Upper lobe of left lung (tissue), 6 donors: ENCODE measurements at regions not wholly inside any gene's neighbourhood (a gene's known extent, or its start where the extent isn't known, plus 50 kb on each side); places are given as distances from the start of the nearest gene placed in this dataset.
"Not testable (repeated sequence)": the region's sequence is repeated elsewhere in the genome, so short reads cannot be mapped to it uniquely, and the experiment has no call there.

Experiments
- ATAC-seq, 2 donors: fragments of 200-7000 bp; cut with Tn5 transposase; one replicate each; pipeline ENCODE4 v1.9.1; 2022; ENCODE audit warnings: mild to moderate bottlenecking in 2 of 2, moderate library complexity in 2 of 2; ENCODE audit not compliant: low FRiP score in 2 of 2
- DNase-seq, 2 donors: peaks; one replicate each; pipeline ENCODE4 v3.0.0-alpha.2; 2019 to 2020
- H3K27ac ChIP-seq, 4 donors: fragments of 200-600 bp; sonication (generic); one replicate each; pipeline ENCODE4 v1.5.1; 2016 to 2019
- H3K27me3 ChIP-seq, 4 donors: fragments of 200-600 bp; sonication (generic); one replicate each; pipeline ENCODE4 v1.5.1; 2017 to 2019
- H3K36me3 ChIP-seq, 4 donors: fragments of 200-600 bp; sonication (generic); one replicate each; pipeline ENCODE4 v1.5.1; 2016 to 2019
- H3K4me1 ChIP-seq, 4 donors: fragments of 200-600 bp; sonication (generic); one replicate each; pipeline ENCODE4 v1.5.1; 2018 to 2019
- H3K4me3 ChIP-seq, 4 donors: fragments of 200-600 bp; sonication (generic); one replicate each; pipeline ENCODE4 v1.5.1; 2017 to 2019; ENCODE audit warnings: mild to moderate bottlenecking in 2 of 4, moderate library complexity in 1 of 4
- H3K9me3 ChIP-seq, 4 donors: fragments of 200-600 bp; sonication (generic); one replicate each; pipeline ENCODE4 v1.5.1; 2018 to 2019
- WGBS, 2 donors: methylation state at CpG; one replicate each; pipeline ENCODE4 v1.1.5; 2017 to 2018; 5-methylcytosine and 5-hydroxymethylcytosine counted together
- donor health status: DM: no; HTN: no; CAD: no; lungs with moderate emphysema.
- donor health status: DM: no; HTN: yes; CAD: no; lungs with severe emphysema.

GRCh38 chr6:58003417-58004167, 686.2 kb downstream of the PRIM2 start:
- H3K9me3 ChIP-seq, H3K27me3 ChIP-seq, ATAC-seq, H3K27ac ChIP-seq, DNase-seq, H3K36me3 ChIP-seq, H3K4me3 ChIP-seq, H3K4me1 ChIP-seq: not testable (repeated sequence)

DNA sequence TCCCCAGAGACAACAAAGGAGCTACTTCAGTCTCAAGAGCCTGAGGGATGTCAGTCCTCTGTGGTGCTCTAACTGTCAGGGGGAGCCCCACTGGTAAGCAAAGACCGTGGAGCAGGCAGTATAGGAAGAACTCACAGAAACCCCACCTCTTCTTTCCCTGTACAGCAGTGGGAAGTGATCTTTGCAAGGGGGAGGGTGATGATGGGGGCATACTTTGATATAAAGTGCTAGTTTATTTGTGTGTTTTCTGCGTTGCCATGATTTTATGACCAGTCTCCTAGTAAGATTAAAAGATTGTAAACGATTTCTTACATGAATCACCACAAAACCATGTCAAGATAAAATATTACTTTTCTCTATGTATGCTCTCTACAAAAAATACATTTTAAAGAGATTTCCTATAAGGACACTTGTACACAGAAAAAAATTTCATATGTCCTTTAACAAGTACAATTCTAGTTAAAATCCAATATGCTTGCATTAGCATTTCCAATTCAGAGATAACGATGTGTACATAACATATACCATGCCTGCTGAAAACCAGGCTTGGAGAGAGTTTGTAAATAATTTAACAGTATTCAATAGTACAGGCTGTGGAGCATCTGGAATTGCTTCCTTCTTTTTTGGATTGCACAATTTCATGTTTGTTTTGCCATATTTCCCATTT, 690.0 kb downstream of the PRIM2 start:
- H3K4me3 ChIP-seq, DNase-seq, H3K4me1 ChIP-seq, H3K27me3 ChIP-seq, H3K36me3 ChIP-seq, H3K9me3 ChIP-seq, H3K27ac ChIP-seq: not testable (repeated sequence)
- peak in 1 of 2 donors; percentile 28 for ATAC-seq
- WGBS, 2 donors: 62 to 65% methylated on average over 4 of the region's 4 CpGs

- not testable (repeated sequence) for H3K4me3 ChIP-seq, H3K27ac ChIP-seq, H3K36me3 ChIP-seq, H3K4me1 ChIP-seq, H3K27me3 ChIP-seq, H3K9me3 ChIP-seq, DNase-seq
- peak in 1 of 2 donors; percentile 17 for ATAC-seq
Measured at GRCh38 chr6:58008001-58008335, 690.5 kb downstream of the PRIM2 start.

DNA sequence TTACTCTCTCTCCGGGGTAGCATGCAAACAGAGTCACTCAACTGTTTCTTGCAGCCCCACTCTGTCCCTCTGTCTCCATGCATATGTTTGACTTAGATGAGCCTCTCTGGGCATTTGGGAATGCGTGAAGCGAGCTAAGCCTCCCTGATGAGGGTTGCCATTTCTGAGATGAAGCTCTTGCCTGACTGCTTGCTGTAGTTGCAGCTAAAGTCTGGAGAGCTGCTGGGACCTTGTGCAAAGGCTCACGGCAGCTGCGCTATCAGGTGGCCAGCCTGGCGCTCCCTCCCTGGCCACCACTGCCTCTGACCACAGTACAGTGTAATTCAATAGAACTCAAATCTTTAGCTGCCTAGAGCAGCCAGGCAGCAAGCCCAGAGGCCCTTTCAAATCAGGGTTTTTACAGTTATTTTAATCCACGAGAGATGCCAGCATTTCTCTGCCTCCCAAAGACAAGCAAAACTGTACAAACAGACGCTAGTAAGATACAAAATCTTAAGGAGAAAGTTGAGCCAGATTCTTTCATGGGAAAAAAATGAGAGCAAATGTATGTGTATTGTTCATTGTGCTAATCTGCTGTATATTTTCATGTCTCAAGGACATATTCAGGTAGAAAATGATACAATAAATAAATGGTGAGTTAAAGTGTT, 694.6 kb downstream of the PRIM2 start:
- DNase-seq (peak in 1 of 2 donors; percentile 3), ATAC-seq (peak in 1 of 2 donors; percentile 55)
- H3K36me3 ChIP-seq, H3K4me1 ChIP-seq, H3K4me3 ChIP-seq, H3K27me3 ChIP-seq, H3K9me3 ChIP-seq, H3K27ac ChIP-seq: not testable (repeated sequence)
- whole genome bisulfite sequencing, 2 donors: 54 to 79% methylated on average over 2 to 5 of the region's 8 CpGs

- not testable (repeated sequence) for H3K27me3 ChIP-seq, H3K36me3 ChIP-seq, DNase-seq, H3K9me3 ChIP-seq, H3K4me3 ChIP-seq, H3K4me1 ChIP-seq, H3K27ac ChIP-seq, ATAC-seq
- 60 to 71% methylated on average over 4 of the region's 4 CpGs for WGBS, 2 donors
Measured at GRCh38 chr6:58016614-58017013, 699.2 kb downstream of the PRIM2 start.

DNA sequence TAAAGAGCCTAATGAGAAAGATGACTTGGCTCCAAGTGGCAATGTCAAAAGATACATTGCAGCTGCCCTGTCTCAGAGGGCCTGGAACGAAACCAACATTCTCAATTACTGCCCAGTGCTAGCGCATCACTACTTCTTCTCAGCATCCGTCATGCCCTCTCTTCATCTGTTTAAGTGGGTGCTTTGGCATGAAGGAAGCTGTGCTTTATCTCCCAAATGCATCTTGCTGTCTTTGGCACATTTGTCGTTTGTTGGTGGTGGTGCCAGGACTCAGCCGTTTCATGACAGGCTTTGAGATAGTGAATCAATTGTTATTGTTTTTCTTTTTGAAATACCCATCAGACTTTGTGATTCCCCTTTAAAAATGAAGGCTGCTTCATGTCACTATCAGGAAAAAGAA, 710.8 kb downstream of the PRIM2 start:
- H3K4me3 ChIP-seq, DNase-seq, ATAC-seq, H3K27ac ChIP-seq, H3K4me1 ChIP-seq, H3K27me3 ChIP-seq, H3K9me3 ChIP-seq, H3K36me3 ChIP-seq: not testable (repeated sequence)
- WGBS, 2 donors: 70% methylated on average over 5 of the region's 5 CpGs

- WGBS, 2 donors: 90% methylated on average over 11 of the region's 11 CpGs
Measured at GRCh38 chr6:58038213-58038612, 720.8 kb downstream of the PRIM2 start.

DNA sequence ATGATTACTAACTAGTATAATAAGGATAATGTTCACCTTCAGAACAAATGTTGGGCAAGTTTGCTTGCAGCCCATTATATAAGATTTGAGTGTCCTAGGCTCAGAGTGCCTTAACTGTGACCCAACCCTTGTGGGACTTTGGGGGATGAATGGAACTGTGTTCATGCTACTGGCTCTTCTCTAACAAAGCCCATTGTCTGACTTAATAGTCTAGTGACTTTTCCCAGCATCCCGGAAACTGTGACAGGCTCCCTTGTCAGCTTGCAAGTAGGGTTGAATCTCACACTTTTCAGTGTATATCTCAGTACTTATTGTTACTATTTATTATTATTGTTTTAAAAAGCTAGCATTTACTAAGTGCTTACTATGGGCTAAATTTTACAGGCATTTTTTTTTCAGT, 729.2 kb downstream of the PRIM2 start:
- not testable (repeated sequence) for H3K36me3 ChIP-seq, H3K4me3 ChIP-seq, ATAC-seq, H3K27me3 ChIP-seq, H3K9me3 ChIP-seq, H3K4me1 ChIP-seq, H3K27ac ChIP-seq, DNase-seq
- WGBS, 2 donors: no CpG with 5 or more reads among the region's 1 CpG

More at GRCh38 chr6:58038213-58038612, 720.8 kb downstream of the PRIM2 start:
- not testable (repeated sequence) for H3K27me3 ChIP-seq, H3K9me3 ChIP-seq, H3K4me1 ChIP-seq, DNase-seq, H3K36me3 ChIP-seq, ATAC-seq, H3K27ac ChIP-seq, H3K4me3 ChIP-seq

DNA sequence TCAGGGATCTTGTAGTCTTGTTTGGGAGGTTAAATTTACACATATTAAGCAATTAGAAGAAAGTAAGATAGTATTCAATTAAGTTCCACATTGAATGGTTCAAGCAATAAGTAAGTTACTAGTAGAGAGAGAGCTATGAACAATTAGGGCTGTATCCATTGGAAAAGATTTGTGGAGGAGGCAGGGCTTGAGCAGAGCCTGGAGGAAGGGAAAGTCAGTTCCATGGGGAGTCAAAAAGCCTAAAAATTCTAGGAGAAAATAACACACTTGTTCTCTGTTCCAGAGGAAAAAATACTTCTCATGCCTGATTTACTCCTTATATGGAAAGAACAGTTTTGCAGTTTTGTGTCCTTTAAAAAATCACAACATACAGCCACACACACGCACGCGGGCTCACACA, 730.0 kb downstream of the PRIM2 start:
- not testable (repeated sequence) for H3K4me1 ChIP-seq, H3K4me3 ChIP-seq, DNase-seq, H3K27me3 ChIP-seq, ATAC-seq, H3K9me3 ChIP-seq, H3K36me3 ChIP-seq, H3K27ac ChIP-seq
- 33 to 54% methylated on average over 3 of the region's 3 CpGs for WGBS, 2 donors

- not testable (repeated sequence) for H3K36me3 ChIP-seq, H3K4me3 ChIP-seq, H3K27me3 ChIP-seq, H3K4me1 ChIP-seq, ATAC-seq, H3K27ac ChIP-seq, H3K9me3 ChIP-seq, DNase-seq
- WGBS, 2 donors: 53 to 63% methylated on average over 2 of the region's 2 CpGs
Measured at GRCh38 chr6:58047865-58048264, 730.4 kb downstream of the PRIM2 start.

GRCh38 chr6:58055465-58056176, 738.2 kb downstream of the PRIM2 start:
- ATAC-seq, DNase-seq, H3K9me3 ChIP-seq, H3K27me3 ChIP-seq, H3K36me3 ChIP-seq, H3K27ac ChIP-seq, H3K4me3 ChIP-seq, H3K4me1 ChIP-seq: not testable (repeated sequence)
- 73 to 88% methylated on average over 5 of the region's 6 CpGs for WGBS, 2 donors

GRCh38 chr6:58059701-58060100, 742.3 kb downstream of the PRIM2 start:
- 58 to 100% methylated on average over 1 of the region's 1 CpG for WGBS, 2 donors

GRCh38 chr6:58063542-58063941, 746.1 kb downstream of the PRIM2 start:
- H3K27me3 ChIP-seq, H3K27ac ChIP-seq, DNase-seq, H3K9me3 ChIP-seq, H3K4me1 ChIP-seq, H3K36me3 ChIP-seq, ATAC-seq, H3K4me3 ChIP-seq: not testable (repeated sequence)
- 89 to 91% methylated on average over 1 of the region's 1 CpG for WGBS, 2 donors

More at GRCh38 chr6:58059701-58060100, 742.3 kb downstream of the PRIM2 start:
- H3K27ac ChIP-seq, DNase-seq, H3K9me3 ChIP-seq, H3K4me1 ChIP-seq, H3K27me3 ChIP-seq, H3K36me3 ChIP-seq, H3K4me3 ChIP-seq: not testable (repeated sequence)
- peak in 1 of 2 donors; percentile 60 for ATAC-seq
